T-helper 22 cell (primary cell): ENCODE measurements at regions not wholly inside any gene's neighbourhood (a gene's known extent, or its start where the extent isn't known, plus 50 kb on each side); places are given as distances from the start of the nearest gene placed in this dataset.
"Not testable (repeated sequence)": the region's sequence is repeated elsewhere in the genome, so short reads cannot be mapped to it uniquely, and the experiment has no call there.

Experiments used
- DNase-seq: peaks from one replicate; pipeline ENCODE4 v3.0.0-alpha.2; 2020; ENCODE audit warnings: low read depth

DNA sequence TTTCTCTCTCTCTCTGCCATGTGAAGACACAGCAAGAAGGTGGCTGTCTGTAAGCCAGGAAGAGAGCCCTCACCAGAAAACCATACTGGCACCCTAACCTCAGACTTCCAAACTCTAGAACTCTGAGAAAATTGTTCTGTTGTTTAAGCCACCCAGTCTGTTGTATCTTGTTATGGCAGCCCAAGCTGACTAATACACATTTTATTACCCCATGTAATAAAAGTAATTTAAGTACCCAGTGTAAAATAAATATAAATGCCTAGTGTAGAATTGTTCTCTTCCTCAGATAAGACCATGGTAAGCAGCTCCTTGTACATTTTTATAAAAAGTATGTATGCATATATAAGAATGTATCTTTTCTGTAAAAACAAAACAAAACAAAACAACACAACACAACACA, 119.7 kb downstream of the DTL start:
- DNase-seq = no peak

DNA sequence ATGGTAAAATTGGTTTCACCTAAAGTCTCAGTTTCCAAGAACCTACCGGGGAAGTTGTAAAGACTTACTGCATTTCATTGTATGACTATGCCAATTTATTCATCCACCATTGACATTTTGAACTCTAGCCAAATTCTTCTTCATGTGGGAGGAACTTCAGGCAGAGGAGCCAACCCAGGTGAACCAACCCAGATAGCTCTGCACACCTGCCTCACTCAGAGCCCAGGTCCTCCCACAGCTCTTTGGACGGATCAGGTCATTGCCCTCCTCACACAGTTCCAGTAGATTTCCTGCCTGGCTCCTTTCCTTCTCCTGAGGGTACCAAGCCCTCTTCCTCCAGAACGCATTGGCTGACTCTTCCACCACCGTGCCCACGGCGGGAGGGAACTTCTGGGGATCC, 121.7 kb downstream of the DTL start:
- DNase-seq = no peak

DNA sequence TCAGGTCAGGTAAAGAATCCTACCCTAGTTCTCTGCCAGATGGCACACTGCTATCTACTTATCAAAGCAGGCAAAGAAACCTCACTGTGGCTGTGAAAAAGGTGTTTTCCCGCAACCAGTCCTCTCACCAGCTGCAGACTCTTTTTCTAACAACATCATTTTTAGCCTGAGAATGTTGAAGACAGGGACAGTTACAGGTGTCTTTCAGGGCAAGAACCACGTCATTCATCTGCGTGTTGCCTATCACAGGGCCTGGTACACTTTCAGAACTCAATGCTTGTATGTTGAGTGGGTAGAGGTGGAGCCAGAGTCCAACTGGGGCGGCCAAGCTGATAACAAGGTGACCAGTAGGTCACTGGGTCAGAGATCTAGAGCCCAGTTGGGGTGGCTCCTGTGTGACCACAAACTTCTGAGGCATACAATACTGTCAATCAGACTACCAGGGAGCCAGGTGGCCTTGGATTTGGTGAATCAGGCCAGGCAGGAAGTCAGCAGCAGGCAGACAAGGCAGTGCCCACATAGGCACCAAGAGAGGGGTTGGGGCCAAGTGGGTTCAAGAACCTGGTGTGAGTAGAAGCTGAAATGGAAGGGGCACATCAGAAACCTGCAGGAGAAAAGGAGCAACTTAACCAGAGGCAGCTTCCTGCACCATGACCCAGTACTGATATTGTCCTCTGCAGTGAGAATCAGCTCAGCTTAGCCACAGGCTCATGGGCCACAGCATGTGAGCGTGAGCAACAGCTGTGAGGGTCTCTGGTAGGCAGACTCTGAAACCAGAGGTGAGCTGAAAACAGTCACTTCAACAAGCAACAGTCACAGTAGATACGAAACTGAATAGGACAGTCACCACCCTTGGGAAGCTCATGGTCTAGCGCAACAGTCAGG, 123.6 kb downstream of the DTL start:
- DNase-seq = no peak

GRCh38 chr1:212161231-212161781, 123.9 kb upstream of the PPP2R5A start:
- no peak for DNase-seq

DNA sequence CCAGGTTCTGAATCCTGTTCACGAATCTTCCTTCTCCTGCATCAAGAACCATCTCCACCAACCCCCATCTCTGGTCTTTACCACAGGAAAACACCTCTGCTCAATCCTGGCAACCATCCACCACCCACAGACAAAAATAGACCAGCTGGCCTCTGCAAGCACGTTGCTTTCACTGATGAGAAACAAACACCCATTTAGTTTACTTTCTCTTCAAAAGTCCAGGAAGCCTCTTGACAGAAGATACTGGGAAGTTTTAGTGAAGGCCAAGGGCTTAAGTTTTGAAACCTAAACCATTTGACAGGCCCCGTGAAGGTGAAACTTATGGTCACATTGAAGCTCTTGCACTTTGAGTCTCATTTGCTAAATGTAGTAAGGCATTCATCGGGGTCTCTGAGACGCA, 122.6 kb upstream of the PPP2R5A start:
- no peak for DNase-seq

GRCh38 chr1:212164095-212164872, 120.9 kb upstream of the PPP2R5A start:
- no peak for DNase-seq

GRCh38 chr1:212166244-212166643, 119.0 kb upstream of the PPP2R5A start:
- no peak for DNase-seq

DNA sequence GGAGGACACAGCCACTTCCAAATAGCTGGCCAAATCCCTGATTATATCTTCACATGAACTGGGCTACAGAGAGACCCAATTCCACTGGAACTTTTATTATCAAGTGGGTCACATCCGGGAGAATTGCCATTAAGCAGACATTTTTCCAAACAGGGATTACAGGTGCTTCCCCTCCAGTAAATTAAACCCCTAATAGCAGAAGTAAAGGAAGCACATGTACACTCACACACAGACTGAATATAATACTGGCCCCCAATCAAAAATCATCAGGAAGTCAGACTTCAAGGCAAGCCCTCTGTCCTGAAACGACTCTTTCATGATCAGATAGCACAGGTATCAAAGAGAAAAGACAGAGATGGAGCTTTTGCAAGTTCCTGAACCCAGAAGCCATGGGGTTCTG, 118.6 kb upstream of the PPP2R5A start:
- DNase-seq = no peak

GRCh38 chr1:212167098-212167497, 118.1 kb upstream of the PPP2R5A start:
- DNase-seq = no peak

GRCh38 chr1:212173567-212173966, 111.6 kb upstream of the PPP2R5A start:
- DNase-seq = no peak

- DNase-seq = not testable (repeated sequence)
These were observed 110.9 kb upstream of the PPP2R5A start for GRCh38 chr1:212174295-212174694.

DNA sequence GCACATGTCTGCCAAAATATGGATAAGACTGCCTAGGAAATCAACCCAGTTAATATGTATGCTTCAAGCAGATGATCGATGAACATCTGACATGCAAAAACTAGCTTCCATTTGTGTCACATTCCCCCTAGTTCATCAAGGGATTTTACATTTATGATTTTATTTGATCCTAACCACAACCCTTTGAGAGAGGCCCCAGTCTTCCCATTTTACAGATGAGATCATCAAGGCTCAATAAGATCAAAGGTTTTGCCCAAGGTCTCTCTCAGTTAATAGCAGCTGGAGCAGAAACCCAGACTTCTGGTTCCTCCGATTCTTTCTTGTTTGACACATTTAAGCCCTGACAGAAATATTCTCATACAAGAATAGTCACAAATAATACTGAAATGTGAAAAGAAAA, 107.7 kb upstream of the PPP2R5A start:
- no peak for DNase-seq

- no peak for DNase-seq
These were observed 106.4 kb upstream of the PPP2R5A start for GRCh38 chr1:212178851-212179250.

- DNase-seq = no peak
These were observed 105.7 kb upstream of the PPP2R5A start for GRCh38 chr1:212179394-212180076.

DNA sequence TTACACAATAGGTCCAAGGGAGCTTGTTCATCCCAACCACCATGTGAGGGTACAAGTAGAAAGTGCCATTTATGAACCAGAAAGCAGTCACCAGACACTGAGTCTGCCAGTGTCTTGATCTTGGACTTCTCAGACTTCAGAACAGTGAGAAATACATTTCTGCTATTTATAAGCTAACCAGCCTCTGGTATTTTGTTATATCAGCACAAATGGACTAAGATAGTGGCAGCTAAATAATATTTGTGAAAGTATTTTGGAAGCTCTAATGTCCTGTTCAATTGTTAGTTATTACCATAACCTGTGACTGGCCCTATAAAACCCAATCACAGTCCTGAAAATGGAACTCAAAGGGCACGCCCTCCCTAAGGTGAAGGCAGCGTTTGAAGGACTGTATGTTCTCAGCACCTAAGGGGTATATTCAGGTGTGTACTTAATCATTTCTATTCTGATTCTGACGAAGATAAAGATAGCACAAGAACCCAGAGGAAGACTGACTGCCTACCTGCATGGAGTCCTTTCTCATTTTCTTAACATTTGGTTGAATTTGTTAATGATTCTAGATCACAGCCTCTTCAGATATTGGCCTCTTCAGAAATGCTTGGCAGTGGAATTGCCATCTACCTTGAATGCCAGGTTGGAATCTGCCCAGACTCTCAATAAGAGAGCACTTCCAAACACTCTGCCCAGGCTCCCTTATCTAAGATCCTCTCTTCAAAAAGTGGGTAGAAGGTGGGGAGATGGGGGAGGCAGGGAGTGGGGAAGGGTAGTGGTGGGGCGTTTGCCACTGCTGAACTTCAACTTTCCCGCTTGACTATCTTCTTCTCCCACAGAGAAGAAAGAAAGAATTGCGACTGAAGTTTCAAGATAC, 104.0 kb upstream of the PPP2R5A start:
- no peak for DNase-seq

DNA sequence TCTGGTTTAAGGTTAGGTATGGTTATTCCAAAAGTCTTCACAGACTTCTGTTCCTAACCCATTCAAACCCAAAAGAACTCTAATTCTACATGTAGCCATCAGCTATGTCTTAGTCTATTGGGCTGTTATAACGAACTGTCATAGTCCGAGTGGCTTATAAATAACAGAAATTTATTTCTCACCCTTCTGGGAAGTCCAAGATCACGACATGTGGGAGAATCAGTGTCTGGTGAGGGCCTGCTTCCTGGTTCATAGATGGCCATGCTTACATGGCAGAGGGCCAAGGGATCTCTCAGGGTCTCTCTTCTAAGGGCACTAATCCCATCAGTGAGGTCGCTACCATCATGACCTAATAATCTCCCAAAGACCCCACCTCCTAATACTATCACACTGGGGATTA, 103.0 kb upstream of the PPP2R5A start:
- no peak for DNase-seq

DNA sequence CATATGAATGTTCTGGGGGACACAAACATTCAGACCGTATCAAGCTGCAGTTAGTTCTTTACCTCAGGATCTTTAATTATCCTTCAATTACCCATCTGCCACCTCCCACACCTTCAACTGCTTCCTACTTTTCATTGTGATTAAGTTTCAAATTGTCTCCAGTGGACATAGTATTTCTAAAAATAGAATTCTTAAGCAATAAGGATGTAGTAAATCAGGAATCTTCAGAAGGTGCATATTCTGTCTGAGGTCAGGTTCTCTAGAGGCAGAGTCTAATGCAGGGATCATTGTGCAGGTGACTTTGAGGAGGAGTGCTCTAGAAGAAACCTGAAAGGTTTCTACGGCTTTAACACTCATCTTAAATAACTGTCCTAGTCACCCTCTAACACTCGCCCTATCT, 102.6 kb upstream of the PPP2R5A start:
- DNase-seq = no peak

GRCh38 chr1:212186427-212187207, 98.6 kb upstream of the PPP2R5A start:
- no peak for DNase-seq

- no peak for DNase-seq
These were observed 96.4 kb upstream of the PPP2R5A start for GRCh38 chr1:212188599-212189351.

GRCh38 chr1:212189352-212189738, 95.9 kb upstream of the PPP2R5A start:
- no peak for DNase-seq
